HG02970 (cell line): ENCODE measurements at regions not wholly inside any gene's neighbourhood (a gene's known extent, or its start where the extent isn't known, plus 50 kb on each side); places are given as distances from the start of the nearest gene placed in this dataset.

Experiments used
- ATAC-seq: cut with Tn5 transposase; IDR thresholded peaks from one replicate; pipeline ENCODE4 v1.9.1; 2021; ENCODE audit warnings: mild to moderate bottlenecking, moderate library complexity, moderate number of reproducible peaks; ENCODE audit not compliant: unreplicated experiment, low FRiP score

DNA sequence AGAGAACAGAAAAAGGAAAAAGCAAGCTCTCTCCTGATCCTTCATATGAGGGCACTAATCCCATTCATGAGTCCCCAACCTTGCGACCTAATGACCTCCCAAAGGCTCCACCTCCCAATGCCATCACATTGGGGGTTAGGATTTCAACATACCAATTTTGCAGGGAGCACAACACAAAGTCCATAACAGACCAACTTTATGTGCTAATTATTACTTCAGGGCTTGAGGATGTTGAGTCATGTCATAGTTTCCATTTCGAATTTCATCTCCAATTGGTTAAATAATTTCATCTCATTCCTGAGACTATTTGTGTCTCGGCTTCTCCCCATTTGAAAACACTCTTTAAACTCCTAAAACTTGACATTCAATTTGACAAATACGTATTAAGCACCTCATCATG is 69.9 kb upstream of the KLF7 start:
- no peak for ATAC-seq

DNA sequence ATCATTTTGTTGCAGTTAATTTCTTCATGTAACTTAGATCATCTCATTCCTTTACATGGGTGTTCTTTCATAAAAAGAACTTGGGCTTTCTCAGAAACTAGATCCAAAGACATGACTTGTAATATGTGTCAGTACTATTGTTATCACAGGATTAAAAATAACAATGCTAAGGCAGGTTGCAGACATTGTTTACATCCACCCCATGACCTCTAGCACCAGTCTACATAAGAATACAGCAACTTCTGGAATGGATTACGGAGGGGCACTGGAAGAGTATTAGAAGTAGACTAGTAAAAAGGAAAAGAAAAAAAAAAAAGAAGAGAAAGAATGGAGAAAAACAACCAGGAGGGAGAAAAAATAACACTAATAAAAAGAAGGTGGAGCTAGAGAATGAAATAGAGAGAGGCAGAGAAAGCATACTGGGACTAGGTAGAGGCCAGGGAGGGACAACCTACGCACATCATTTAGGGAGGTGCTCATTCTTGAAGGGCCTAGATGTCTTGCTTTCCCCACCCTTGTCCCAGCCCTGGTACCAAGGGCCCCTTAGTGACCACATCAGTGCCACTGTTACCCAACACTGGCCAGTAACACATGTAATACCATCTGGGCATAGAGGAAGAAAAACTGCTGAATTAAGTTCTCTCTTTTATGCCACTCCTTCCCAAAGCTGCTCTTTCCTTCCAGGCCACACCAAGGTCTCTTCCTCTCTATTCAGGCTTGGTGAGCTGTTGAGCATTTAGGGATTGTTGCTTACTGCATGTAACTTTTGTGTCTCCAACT is 70.6 kb upstream of the KLF7 start:
- ATAC-seq = no peak

DNA sequence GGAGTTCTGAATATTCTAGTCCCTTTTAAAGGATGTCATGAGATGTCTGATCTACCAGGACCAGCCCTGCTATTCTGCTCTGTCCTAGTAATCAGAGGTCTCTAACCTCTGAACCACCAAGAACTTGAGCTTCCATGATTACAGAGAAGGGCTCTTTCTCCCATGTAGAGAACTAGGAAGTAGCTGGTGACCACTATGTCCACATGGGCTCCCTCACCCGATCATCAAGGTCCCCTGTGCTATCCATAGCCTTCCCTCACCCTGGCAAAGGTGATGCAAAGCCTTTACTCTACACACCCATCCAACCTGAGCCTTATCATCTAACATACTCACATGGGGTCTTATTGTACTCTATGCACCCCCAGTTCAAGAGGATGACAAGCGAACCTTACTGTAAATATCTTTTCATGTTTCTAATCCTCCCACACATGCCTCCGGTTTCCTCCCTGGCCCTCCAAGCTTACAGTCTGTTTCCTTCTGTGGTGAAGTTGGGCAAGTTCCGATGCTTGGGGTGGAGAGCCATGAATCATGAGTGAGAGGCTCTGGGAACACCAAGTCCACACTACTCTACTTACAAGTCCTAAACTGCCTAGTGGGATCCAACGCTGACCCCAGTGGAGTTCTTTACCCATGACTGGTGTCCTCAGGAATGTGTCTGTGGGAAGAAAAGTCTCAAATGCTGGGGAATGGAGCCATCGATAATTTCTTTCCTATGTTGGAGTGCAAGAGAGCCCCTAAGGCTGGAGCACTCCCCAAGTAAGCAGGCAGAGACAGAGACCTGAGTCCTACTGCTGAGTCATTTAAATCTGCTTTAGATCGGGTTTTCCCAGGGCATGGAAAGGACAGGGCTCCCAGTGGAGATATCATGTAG is 73.3 kb upstream of the KLF7 start:
- ATAC-seq = no peak

DNA sequence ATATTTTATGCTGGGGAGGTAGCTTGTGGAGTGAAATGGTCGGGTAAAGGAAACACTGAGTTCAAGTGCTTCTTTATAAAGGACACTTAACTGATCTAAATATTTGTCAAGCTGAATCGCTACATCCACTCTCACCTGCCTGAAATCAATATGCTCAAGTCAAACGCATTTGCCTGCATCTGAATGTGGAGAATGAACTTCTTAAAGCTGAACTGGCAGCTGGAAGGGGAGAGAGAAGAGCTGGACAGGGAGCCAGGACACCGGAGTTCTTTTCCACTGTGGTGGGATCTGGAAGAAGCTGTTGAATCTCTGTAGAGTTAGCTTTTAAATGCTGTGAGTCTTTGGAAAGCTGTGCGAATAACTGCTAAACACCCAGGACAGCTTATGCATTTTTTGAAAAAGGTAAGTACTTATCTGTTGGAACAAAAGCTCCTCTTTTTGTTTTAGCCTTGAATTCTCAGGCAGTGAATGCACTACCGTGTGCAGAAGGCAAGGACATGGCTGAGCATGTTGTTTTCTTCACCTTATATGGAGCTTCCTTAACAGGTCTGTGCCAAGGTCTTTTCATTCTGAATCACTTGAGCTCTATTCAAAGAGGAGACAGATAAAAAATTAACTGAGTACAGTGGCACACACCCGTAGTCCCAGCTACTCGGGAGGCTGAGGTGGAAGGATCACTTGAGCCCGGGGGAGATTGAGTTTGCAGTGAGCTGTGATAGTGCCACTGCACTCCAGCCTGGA is 74.2 kb upstream of the KLF7 start:
- no peak for ATAC-seq

DNA sequence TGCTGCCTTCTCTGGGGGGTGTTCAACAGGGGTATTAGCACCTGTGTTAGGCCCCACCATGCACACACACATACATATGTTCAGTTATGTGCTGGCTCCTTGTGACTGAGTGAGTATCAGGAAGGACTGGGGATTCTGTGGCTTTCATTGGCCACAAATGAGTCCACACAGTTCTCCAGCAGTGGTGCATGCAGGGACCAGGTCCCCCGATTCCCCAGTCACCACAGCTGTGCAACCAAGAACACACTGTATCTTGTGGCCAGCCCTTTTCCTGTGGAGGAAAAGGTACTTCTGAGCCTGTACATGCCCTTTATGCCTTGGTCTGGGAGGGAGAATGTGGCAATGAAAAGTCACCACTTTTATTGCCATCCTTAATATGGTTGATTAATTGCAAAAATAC is 74.9 kb upstream of the KLF7 start:
- no peak for ATAC-seq

DNA sequence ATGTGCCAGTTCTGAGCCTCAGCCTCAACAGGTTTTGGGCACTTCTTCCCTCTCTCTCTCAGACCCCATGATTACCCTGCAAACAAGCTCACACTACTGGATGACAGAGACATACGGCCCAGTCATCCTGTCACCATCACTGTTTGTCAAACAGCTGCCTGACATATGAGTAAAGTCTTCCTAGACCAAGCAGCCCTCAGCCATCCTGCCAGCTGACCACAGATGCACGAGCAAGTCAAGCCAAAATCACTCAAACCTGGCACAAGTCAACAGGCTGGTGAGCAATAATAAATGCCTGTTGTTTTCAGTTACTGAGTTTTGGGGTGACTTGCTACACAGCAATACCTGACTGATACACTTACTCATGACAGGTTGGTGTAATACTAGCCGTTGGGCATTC is 75.5 kb upstream of the KLF7 start:
- ATAC-seq = no peak

DNA sequence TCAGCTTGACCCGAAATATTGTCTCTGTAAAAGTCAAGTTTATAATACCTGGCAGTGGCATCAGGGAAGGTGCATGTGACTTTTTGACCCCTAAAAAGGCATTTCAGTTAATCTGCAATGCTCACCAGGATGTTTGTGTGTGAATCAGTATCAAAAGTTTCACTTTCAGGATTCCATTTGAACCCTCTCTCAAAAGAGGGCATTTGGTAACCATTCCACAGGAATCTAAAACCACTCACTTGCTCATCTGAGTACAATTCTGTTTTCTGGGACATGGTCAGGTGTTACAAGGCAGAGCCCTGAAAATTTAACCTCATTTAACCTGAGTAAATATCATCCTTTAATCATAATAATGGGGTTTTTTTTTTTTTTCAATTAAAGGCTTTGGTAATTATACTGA is 77.9 kb upstream of the KLF7 start:
- ATAC-seq = no peak

DNA sequence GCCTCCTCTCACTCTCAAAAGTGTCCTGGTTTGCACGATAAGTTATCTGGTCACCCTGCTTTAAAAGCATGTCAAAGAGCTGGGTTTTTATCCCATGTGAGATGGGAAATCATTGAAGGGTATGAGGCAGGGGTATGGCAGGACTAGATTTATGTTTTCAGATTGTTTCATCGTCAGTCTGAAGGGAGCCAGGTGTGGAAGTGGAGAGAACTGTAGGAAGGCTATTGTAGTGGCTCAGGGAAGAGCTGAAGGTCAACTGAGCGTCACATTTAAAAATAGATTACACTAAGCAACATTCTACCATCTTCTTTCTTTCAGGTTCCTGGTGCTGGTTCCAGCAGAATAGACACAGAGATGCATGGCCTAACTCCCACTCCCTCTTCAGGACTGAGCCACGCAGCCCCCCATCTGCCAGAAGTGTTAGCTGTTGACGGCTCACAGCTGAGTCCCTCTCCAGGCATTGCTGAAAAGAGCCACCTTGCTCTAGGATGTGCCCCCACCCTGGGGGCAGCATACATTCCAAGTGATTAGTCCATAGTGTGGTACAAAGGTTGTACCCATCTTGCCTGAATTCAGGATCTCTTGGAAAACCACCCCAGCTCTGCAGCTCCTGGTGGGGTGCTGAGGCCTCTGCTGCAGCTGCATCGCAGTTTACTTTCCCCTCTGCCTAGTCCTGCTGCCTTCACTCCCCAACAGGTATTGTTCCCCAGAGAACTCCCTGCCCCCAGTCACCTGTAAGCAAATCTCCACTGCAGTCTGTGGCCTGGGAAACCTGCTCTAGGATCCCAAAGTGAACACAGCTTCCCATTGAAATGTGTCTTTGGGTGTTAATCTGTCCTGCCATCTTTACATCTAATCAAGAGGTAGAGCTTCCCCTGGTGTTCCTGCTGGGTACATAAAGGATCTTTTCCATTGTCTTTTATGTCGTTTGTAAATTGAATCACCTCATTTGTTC is 79.5 kb upstream of the KLF7 start:
- no peak for ATAC-seq

DNA sequence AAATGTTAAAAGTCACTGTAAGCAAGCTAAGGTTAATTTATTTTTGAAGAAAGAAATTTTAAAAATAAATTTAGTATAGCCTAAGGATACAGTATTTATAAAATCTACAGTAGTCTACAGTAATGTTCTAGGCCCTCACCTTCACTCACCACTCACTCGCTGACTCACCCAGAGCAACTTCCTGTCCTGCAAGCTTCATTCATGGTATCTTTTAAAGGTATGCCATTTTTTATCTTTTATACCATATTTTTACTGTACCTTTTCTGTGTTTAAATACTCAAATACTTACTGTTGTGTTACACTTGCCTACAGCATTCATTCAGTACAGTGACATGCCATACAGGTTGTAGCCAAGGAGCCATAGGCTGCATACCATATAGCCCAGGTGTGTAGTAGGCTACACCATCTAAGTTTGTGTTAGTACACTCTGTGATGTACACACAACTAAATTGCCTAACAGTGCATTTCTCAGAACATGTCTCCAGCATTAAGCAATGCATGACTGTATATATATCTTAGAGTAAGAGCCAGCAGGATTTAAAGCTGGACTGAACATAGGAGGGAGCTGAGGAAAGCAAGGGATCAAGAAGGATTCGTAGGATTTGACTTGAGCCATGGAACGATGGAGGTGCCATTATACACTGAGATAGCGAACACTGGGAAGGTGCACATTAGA is 83.1 kb upstream of the KLF7 start:
- no peak for ATAC-seq

DNA sequence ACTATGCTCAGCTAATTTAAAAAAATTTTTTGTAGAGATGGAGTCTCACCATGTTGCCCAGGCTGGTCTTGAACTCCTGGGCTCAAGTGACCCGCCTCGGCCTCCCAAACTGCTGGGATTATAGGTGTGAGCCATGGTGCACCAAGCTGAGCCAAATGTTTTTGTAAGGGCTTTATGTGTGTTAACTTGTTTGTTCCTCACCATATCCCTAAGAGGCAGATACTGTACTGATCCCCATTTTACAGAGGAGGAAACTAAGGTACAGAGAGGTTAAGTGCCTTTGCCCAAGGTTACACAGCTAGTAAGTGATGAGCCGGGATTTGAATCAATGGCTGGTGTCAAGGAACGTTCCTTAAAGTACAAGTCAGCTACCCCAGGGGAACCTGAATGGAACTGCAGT is 85.3 kb upstream of the KLF7 start:
- ATAC-seq = no peak

DNA sequence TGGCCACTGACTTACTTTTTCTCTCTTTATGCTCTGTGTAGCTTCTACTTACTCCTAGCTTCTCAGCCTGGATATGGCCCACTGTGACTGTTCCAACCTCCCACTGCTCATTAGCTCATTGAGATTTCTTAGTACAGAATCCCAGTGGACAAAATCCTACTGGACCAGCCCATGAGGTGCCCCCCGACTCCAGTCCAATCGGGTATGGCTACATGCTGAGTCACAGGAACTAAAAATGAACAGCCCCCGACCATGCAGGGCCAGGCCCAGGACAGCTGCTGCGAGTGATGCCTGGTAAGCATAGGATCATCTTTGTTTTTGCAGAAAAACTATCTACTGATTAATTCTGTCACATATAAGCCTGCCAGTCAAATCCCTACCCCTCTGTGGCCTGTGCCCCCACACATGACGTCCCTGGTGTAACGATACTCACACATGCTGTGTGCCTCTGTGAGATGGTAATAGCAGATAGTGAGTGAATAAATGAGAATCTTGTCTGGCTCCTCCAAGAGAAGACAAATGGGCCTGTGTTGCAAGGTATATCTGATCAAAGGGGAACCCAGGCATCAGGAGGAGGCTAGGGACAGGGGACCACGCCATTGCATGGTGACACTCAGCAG is 85.9 kb upstream of the KLF7 start:
- no peak for ATAC-seq

DNA sequence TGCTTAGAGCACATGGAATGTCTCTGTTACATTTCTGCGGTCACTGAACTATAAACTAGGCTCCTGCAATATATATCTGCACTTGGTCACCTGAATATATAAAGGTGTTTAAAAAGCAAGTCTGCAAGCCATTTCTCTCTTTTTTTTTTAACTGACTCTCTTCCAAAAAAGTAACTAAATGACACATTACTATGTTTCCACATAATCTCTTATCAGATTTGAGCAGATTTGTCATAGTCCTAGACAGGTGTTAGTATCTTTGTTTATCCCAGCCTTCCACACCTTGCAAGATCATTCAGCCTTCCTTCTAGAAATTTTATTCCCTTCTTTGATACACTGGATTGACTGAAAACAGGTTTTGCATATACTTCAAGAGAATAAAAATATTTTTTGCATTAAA is 86.7 kb upstream of the KLF7 start:
- ATAC-seq = no peak

DNA sequence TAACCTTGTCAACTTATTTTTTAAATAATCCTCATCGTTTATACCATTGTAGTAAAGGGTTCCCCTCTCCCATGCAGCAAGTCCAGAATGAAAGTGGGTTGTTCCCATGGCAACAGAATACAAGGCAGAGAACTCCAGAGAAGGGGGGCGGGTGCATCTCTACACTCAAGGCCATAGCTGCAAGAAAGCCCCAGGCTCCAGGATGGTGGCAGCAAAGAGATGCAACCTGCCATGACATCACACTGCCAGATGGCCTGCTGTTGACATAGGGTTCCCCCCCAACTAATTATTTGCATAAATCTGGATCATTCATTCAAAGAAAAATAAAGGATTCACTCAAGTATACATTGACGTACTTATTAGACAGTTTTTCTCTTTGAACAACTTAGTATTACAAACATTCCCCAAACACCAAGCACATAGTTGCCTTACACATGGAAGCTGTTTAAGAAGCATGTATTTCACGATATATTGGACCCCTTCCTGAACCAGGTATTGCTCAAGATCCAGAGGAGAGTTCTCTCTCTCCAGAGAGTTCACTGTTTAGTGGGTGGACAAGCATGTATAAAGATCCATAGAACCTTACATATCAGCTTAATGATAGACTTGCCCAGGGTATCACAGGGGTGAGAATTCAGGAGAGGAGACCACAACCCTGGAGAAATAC is 87.4 kb upstream of the KLF7 start:
- no peak for ATAC-seq

DNA sequence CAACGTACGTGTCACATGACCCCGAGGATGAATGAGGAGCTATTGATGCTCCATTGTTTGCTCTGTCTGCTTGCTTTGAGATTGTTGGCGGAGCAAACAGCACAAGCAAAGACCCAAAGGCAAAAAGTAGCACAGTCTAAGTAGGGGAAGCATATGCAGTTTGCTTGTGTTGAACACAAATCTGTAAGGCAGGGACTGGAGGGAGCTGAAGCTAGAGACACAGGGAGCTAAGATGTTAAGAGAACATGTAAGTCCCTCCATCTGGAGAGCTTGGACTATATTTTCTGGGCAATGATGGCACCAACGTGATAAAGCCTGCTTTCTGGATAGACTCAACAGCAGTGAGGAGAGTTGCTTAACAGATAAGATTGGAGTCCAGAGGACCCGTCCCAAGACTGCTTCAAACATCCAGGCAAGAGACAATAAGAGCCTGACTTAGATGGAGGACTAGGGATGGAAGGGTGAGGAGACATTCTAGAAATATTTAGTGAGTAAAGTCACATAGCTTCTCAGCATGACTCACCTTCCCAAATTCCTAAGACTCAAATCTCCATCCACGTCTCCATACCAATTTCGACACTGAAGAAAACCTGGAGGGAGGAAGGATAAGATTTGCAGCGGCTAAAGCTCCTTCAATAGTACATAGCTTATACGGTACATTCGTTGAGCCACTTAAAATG is 88.1 kb upstream of the KLF7 start:
- ATAC-seq = no peak

DNA sequence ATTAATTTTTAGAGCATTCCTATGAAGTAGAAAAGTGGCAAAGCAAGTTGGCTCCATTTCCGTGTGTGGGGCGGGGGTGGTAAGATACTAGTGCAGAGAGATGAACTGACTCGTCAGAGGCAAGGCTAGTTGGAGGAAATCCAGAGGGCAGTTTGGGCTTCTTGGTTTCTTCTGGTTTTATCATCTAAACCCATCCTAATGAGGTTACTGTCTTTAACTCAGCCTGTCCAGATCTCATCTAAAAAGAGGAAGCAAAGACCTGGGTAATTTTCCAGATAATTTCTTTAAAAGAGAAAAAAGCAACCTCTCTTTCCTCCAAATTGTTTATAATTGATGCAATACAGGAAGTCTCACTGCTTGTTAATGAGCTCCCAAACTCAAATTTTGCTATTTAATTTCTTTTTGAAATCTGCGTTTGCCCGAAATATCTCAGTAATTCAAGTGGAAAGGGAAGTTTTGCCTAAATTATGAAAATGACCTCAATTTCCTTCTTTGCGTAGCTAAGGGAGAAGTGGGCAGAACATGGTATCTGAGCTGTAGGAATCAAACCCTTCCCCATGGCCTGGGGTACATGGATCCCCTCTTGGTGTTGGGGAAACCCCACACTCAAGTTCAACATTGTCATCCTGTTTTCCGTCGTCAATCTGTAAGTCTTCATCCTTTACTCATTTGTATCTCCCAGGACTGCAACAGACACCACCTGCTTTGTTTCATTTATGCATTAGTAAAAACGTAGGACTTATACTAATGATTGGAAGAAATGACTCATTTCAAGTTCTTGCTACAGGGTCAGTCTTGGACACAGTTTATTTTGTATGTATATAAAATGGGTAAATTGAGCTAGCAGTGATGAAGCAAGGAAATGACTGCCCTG is 89.1 kb upstream of the KLF7 start:
- ATAC-seq = no peak

DNA sequence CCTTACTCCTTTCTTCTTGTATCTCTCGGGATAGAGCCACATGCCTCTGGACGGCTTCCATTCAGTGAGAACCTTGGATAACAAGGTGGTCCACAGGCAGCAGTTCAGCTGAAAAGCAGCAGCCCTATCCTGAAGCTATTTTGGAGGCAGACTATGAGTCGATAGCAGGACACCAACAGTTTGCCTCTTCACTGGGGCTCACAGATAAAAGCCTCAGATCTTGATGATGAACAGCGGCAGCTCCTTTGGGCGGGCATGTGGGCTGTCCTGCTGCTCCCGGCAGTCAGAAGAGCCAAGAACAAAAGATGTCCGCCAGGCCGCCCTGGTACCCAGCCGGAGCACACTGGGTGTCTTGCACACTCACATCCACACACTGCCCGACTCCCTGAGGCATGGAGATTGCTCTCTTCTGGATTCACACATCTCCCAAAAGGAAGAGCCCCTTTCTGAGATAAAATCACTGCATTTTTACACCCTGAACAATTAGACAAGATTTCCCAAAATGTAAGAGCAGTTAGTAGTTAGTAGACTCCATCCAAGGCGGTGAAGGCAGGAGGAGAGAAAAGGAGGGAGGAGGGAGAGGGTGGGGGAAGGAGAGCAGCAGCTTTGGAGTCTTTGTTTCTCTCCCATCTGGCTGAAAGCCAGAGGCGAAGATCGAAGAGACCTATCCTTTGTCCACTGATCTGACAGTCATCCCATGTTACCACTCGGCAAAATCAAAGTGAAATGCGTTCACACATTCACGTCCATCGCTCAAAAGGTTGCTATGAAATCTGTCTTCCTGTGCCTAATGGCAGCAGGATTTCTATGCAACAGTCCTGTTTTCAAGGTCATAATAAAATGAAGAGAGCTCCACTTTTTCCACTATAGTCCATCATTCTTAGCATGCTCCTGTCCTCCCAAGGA is 90.1 kb upstream of the KLF7 start:
- ATAC-seq = no peak
